ENCODE measurements at regions not wholly inside any gene's neighbourhood (a gene's known extent, or its start where the extent isn't known, plus 50 kb on each side); places are given as distances from the start of the nearest gene placed in this dataset.

DNA sequence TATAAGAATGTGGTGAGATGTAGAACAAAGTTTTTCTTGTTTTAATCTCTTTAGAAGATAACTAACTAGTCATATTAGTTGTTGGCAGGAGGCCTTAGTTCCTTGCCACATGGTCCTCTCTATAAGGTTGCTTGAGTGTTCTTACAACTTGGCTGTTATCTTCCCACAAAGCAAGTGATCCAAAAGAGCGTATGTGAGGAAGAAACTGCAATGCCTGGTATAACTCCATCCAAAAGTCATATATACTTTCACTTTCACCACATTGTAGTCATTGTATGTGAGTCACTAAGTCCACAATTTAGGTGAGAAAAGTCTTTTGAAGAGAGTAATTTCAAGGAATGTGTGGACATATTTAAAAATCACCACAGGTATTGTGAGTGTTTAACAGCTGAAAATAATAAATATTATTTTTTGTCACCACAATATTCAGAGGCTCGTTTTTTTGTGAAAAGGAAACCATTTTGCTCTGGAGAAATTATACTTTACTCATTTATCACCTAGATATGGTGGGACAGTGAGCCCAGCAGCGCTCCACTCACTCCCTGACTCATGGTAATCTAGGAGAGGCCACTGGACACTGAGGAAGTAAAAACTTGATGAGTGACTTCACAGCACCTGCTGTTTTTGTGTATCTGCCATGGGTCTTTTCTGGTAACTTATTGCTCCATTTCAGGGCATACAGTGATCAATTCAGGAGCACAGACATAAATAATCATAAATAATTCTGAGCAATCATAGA, 369.4 kb upstream of the NDST3 start:
- no peak for DNase-seq (ENCODE audit: low read depth)
- TF ChIP-seq, protein P1, sequence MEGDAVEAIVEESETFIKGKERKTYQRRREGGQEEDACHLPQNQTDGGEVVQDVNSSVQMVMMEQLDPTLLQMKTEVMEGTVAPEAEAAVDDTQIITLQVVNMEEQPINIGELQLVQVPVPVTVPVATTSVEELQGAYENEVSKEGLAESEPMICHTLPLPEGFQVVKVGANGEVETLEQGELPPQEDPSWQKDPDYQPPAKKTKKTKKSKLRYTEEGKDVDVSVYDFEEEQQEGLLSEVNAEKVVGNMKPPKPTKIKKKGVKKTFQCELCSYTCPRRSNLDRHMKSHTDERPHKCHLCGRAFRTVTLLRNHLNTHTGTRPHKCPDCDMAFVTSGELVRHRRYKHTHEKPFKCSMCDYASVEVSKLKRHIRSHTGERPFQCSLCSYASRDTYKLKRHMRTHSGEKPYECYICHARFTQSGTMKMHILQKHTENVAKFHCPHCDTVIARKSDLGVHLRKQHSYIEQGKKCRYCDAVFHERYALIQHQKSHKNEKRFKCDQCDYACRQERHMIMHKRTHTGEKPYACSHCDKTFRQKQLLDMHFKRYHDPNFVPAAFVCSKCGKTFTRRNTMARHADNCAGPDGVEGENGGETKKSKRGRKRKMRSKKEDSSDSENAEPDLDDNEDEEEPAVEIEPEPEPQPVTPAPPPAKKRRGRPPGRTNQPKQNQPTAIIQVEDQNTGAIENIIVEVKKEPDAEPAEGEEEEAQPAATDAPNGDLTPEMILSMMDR (IDR thresholded peaks at IDR 0.05; ENCODE audit: insufficient read depth, low read depth, low read length, missing control alignments) = no peak
- no peak overlapping the region for H3K4me3 ChIP-seq (ENCODE audit: low read length)

DNA sequence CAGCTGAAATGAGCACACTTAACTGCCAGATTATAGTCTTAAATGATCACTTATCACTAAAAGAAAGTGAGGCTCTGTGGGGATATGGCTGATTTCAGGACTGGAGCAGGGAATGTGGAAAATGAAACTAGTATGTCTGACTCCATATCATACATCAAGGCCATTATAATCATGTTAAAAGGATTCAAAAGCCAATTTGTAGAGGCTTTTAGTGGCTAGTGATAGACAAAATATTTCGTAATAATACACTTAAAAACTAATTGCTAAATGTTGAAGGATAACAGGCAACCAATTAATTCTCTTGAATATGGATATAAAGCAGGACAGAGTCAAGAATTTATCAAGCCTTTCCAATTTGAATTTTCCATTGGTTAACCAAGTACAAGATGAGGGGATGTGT, 358.1 kb upstream of the NDST3 start:
- DNase-seq (ENCODE audit: low read depth) = no peak
- H3K4me3 ChIP-seq (ENCODE audit: low read length) = no peak overlapping the region
- TF ChIP-seq, protein P1 (IDR thresholded peaks at IDR 0.05; ENCODE audit: insufficient read depth, low read depth, low read length, missing control alignments) = no peak

DNA sequence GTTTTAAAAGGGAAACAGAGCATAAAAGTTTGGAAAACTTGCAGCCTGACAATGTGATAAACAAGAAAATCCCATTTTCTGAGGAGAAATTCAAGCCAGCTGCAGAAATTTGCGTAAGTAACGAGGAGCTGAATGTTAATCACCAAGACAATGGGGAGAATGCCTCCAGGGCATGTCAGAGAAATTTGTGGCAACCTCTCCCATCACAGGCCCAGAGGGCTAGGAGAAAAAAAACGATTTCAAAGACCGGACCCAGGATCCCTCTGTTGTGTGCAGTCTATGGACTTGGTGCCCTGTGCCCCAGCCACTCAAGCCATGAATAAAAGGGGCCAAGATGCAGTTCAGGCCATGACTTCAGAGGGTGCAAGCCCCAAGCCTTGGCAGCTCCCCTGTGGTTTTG, 355.4 kb upstream of the NDST3 start:
- no peak overlapping the region for H3K4me3 ChIP-seq (ENCODE audit: low read length)
- TF ChIP-seq, protein P1 (IDR thresholded peaks at IDR 0.05; ENCODE audit: insufficient read depth, low read depth, low read length, missing control alignments) = no peak
- DNase-seq (ENCODE audit: low read depth) = no peak

DNA sequence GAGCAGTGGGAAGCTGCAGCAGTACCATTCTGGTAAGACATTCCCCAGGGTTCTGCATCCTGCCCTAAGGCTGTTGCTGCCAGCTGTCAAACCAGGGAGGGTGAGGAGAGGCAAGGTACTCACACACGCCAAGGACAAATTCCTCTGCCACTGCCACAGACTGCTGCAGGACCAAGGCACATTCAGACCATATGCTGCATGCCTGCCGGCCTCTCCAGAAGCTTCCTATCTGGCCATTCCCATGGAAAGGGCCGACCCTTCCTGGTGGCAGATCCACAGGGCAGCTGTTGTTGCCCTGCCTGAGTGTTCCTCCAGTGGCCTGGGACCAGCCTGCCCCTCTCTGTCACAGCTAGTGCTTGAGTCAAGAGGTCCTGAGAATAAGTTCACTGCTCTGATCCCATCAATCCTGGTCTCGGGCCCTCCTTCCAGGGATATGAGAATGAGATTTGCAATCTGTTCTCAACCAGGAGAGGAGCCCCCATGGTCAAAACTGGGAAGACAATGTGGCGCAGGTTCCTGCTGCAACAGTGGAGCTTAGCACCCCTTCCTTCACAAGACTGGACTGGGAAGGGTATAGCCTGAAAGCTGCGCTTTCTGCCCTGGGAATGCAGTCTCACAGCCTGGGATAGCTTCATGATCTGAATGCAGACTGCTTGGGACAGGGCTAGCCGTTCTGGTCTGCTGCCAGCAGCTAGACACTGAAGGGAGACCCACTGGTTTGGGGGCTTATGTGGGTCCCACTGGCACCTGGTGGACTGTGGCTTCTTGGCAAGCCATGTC, 342.5 kb upstream of the NDST3 start:
- H3K4me3 ChIP-seq (ENCODE audit: low read length) = no peak overlapping the region
- TF ChIP-seq, protein P1 (IDR thresholded peaks at IDR 0.05; ENCODE audit: insufficient read depth, low read depth, low read length, missing control alignments) = no peak
- DNase-seq (ENCODE audit: low read depth) = no peak

DNA sequence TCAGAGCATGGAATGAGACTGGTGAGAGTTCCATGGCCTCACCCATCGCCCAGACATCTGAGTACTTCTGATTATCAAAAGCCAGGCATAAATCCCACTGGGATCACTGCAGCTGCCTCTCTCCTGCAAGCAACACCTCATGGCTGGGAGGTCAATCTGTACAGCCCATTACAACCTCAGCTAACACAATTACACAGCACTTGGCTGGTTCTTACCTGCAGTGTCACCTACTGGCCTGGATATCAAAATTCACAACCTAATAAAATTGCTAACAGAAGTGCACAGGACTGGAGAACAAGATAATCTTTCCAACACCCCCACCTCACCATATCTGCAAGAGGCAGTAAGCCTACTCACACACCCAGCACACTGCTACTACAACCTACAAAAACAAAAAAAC, 341.7 kb upstream of the NDST3 start:
- H3K4me3 ChIP-seq (ENCODE audit: low read length) = no peak overlapping the region
- TF ChIP-seq, protein P1 (IDR thresholded peaks at IDR 0.05; ENCODE audit: insufficient read depth, low read depth, low read length, missing control alignments) = no peak
- DNase-seq (ENCODE audit: low read depth) = no peak

DNA sequence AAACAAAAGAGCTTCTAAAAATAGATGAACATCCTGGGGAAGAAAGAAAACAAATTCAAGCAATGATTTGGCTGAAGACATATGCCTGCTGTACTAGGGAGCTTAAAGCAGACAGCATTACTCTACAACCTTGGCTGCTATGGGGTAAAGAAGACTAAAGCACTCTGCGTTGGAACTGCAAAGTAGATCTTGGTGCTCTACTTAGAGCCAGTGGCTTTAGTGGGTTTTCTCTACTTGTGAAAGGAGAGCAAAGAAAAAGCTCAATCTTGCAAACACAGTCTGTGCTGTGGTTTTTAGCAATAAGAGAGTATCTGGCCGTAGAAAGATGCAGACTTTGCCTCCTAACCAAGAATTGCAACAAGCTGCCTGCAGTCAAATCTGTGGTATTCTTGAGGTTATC, 334.7 kb upstream of the NDST3 start:
- no peak for DNase-seq (ENCODE audit: low read depth)
- TF ChIP-seq, protein P1 (IDR thresholded peaks at IDR 0.05; ENCODE audit: insufficient read depth, low read depth, low read length, missing control alignments) = no peak
- no peak overlapping the region for H3K4me3 ChIP-seq (ENCODE audit: low read length)

All from epithelial cell of esophagus (primary cell).